IPS-15b (cell line): ENCODE measurements at regions not wholly inside any gene's neighbourhood (a gene's known extent, or its start where the extent isn't known, plus 50 kb on each side); places are given as distances from the start of the nearest gene placed in this dataset.

ENCODE experiments used
- H3K27me3 ChIP-seq: one replicate; pipeline ENCODE4 v1.6.1; 2013; ENCODE audit warnings: low read length; ENCODE audit not compliant: control insufficient read depth, insufficient read depth
- H3K36me3 ChIP-seq: one replicate; pipeline ENCODE4 v1.6.1; 2013; ENCODE audit warnings: low read length; ENCODE audit not compliant: control insufficient read depth, insufficient read depth
- H3K4me1 ChIP-seq: one replicate; pipeline ENCODE4 v1.6.1; 2013; ENCODE audit warnings: mild to moderate bottlenecking, low read length; ENCODE audit not compliant: control insufficient read depth, insufficient read depth
- H3K4me3 ChIP-seq: one replicate; pipeline ENCODE4 v1.5.1; 2013; ENCODE audit warnings: low read depth, low read length
- H3K9ac ChIP-seq: one replicate; pipeline ENCODE4 v1.6.1; 2013; ENCODE audit warnings: low read depth, mild to moderate bottlenecking, low read length
- H3K9me3 ChIP-seq: one replicate; pipeline ENCODE4 v1.6.1; 2013; ENCODE audit warnings: mild to moderate bottlenecking, low read length; ENCODE audit not compliant: control insufficient read depth, insufficient read depth

GRCh38 chr4:14096396-14096965, 469.0 kb upstream of the BOD1L1 start:
- Histone ChIP-seq H3K36me3 (no peaks in the 10 kb centered on the region), H3K9me3 (no peaks in the 10 kb centered on the region), H3K4me3 (no peak overlapping the region), H3K9ac (no peak overlapping the region), H3K27me3 (no peaks in the 10 kb centered on the region), H3K4me1 (no peaks in the 10 kb centered on the region)

GRCh38 chr4:14100349-14100748, 472.8 kb upstream of the BOD1L1 start:
- H3K36me3 ChIP-seq: no peaks in the 10 kb centered on the region
- H3K4me1 ChIP-seq: no peaks in the 10 kb centered on the region
- no peaks in the 10 kb centered on the region for H3K9me3 ChIP-seq
- no peaks in the 10 kb centered on the region for H3K27me3 ChIP-seq
- H3K9ac ChIP-seq: no peak overlapping the region
- no peak overlapping the region for H3K4me3 ChIP-seq

GRCh38 chr4:14110407-14110806, 482.9 kb upstream of the BOD1L1 start:
- no peaks in the 10 kb centered on the region for H3K9me3 ChIP-seq
- peaks cover 3% of the 10 kb centered on the region for H3K4me1 ChIP-seq
- no peak overlapping the region for H3K4me3 ChIP-seq
- no peak overlapping the region for H3K9ac ChIP-seq
- H3K27me3 ChIP-seq: no peaks in the 10 kb centered on the region
- H3K36me3 ChIP-seq: no peaks in the 10 kb centered on the region

- H3K9me3 ChIP-seq: no peaks in the 10 kb centered on the region
- H3K4me1 ChIP-seq: peaks cover 3% of the 10 kb centered on the region
- H3K9ac ChIP-seq: no peak overlapping the region
- H3K4me3 ChIP-seq: no peak overlapping the region
- H3K27me3 ChIP-seq: no peaks in the 10 kb centered on the region
- H3K36me3 ChIP-seq: no peaks in the 10 kb centered on the region
Observed at GRCh38 chr4:14111730-14112181, 484.2 kb upstream of the BOD1L1 start.

GRCh38 chr4:14115106-14115505, 487.6 kb upstream of the BOD1L1 start:
- H3K4me1 ChIP-seq: peaks cover 3% of the 10 kb centered on the region
- H3K4me3 ChIP-seq: no peak overlapping the region
- H3K27me3 ChIP-seq: no peaks in the 10 kb centered on the region
- no peak overlapping the region for H3K9ac ChIP-seq
- H3K9me3 ChIP-seq: no peaks in the 10 kb centered on the region
- no peaks in the 10 kb centered on the region for H3K36me3 ChIP-seq

- no peaks in the 10 kb centered on the region for H3K36me3 ChIP-seq
Observed at GRCh38 chr4:14117575-14118238, 490.2 kb upstream of the BOD1L1 start.

GRCh38 chr4:14124816-14125215, 497.3 kb upstream of the BOD1L1 start:
- Histone ChIP-seq H3K4me1 (no peaks in the 10 kb centered on the region), H3K9me3 (no peaks in the 10 kb centered on the region), H3K4me3 (no peak overlapping the region), H3K9ac (no peak overlapping the region), H3K36me3 (no peaks in the 10 kb centered on the region), H3K27me3 (no peaks in the 10 kb centered on the region)

More at GRCh38 chr4:14117575-14118238, 490.2 kb upstream of the BOD1L1 start:
- Histone ChIP-seq H3K4me3 (no peak overlapping the region), H3K9me3 (no peaks in the 10 kb centered on the region), H3K4me1 (peaks cover 3% of the 10 kb centered on the region), H3K27me3 (no peaks in the 10 kb centered on the region), H3K9ac (no peak overlapping the region)

GRCh38 chr4:14125375-14126129, 498.0 kb upstream of the BOD1L1 start:
- H3K9ac ChIP-seq: no peak overlapping the region
- no peak overlapping the region for H3K4me3 ChIP-seq
- no peaks in the 10 kb centered on the region for H3K36me3 ChIP-seq
- H3K4me1 ChIP-seq: no peaks in the 10 kb centered on the region
- no peaks in the 10 kb centered on the region for H3K9me3 ChIP-seq
- no peaks in the 10 kb centered on the region for H3K27me3 ChIP-seq

- Histone ChIP-seq H3K36me3 (no peaks in the 10 kb centered on the region), H3K4me3 (no peak overlapping the region), H3K9me3 (no peaks in the 10 kb centered on the region), H3K27me3 (no peaks in the 10 kb centered on the region), H3K4me1 (no peaks in the 10 kb centered on the region), H3K9ac (no peak overlapping the region)
Observed at GRCh38 chr4:14130551-14130950, 503.0 kb upstream of the BOD1L1 start.

GRCh38 chr4:14131335-14131734, 503.8 kb upstream of the BOD1L1 start:
- Histone ChIP-seq H3K27me3 (no peaks in the 10 kb centered on the region), H3K9me3 (no peaks in the 10 kb centered on the region), H3K4me3 (no peak overlapping the region), H3K36me3 (no peaks in the 10 kb centered on the region), H3K9ac (no peak overlapping the region), H3K4me1 (no peaks in the 10 kb centered on the region)

- H3K27me3 ChIP-seq: no peaks in the 10 kb centered on the region
- no peaks in the 10 kb centered on the region for H3K36me3 ChIP-seq
- no peak overlapping the region for H3K9ac ChIP-seq
- H3K4me3 ChIP-seq: no peak overlapping the region
- H3K9me3 ChIP-seq: no peaks in the 10 kb centered on the region
- no peaks in the 10 kb centered on the region for H3K4me1 ChIP-seq
Observed at GRCh38 chr4:14132301-14132700, 504.8 kb upstream of the BOD1L1 start.

GRCh38 chr4:14138106-14138505, 510.6 kb upstream of the BOD1L1 start:
- Histone ChIP-seq H3K9ac (no peak overlapping the region), H3K27me3 (no peaks in the 10 kb centered on the region), H3K4me3 (no peak overlapping the region), H3K4me1 (no peaks in the 10 kb centered on the region), H3K9me3 (no peaks in the 10 kb centered on the region), H3K36me3 (no peaks in the 10 kb centered on the region)
